H7 (cell line): ENCODE measurements at regions not wholly inside any gene's neighbourhood (a gene's known extent, or its start where the extent isn't known, plus 50 kb on each side); places are given as distances from the start of the nearest gene placed in this dataset.
A peak's percentile ranks its signal among the peaks of the same experiment; 100 is the strongest.

Source experiments
- DNase-seq: peaks from one replicate; pipeline ENCODE4 v3.0.0; 2012
- H3K27me3 ChIP-seq: 2 replicates; pipeline ENCODE4 v1.6.0; 2011; ENCODE audit warnings: mild to moderate bottlenecking, low read length; ENCODE audit not compliant: control insufficient read depth, insufficient read depth
- H3K36me3 ChIP-seq: replicated peaks from 2 replicates; pipeline ENCODE4 v1.5.1; 2011; ENCODE audit warnings: low read length; ENCODE audit not compliant: control insufficient read depth, insufficient read depth
- H3K4me3 ChIP-seq: 2 replicates; pipeline ENCODE4 v1.5.1; 2011; ENCODE audit warnings: low read depth, mild to moderate bottlenecking, control low read depth, low read length, moderate library complexity; ENCODE audit not compliant: insufficient read depth

- H3K4me3 ChIP-seq = no peak overlapping the region
- no peaks in the 10 kb centered on the region for H3K27me3 ChIP-seq
- H3K36me3 ChIP-seq = no peaks in the 10 kb centered on the region
- DNase-seq = no peak
These were observed 76.5 kb downstream of the ZNF281 start for GRCh38 chr1:200333329-200333728.

- H3K4me3 ChIP-seq = no peak overlapping the region
- H3K27me3 ChIP-seq = no peaks in the 10 kb centered on the region
- H3K36me3 ChIP-seq = no peaks in the 10 kb centered on the region
- no peak for DNase-seq
These were observed 77.1 kb downstream of the ZNF281 start for GRCh38 chr1:200332716-200333115.

DNA sequence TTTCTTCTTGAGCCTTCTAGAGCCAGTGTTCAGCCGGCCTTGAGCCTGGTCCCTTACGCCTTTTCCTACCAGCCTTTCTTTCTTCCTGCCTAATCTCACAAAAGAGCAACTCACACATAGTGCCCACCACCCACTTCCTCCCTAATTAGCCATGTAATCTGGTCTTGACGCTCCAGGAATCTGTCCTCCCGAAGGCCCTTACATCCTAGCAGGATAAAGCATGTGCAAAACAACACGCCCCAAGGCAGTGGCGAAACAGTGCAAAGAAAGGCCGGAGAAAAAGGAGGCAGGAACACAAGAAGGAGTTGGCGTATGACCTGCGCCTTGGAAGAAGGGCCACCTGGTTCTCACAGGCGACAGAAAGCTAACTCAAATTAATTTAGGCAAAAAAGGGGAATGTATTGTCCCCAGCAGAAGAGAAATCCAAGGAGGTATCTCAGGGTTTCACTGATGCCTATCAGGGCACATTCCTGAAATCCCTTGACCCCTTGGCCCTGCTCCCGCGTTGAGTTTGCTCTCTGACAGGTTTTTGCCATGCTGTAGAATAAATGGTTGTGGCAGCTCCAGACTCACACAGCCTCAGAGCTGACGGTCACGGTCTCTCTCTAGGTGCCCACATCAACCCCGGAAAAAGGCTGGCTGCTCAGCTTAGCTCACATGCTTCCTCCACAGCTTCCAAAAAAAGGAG, 79.0 kb downstream of the ZNF281 start:
- no peaks in the 10 kb centered on the region for H3K27me3 ChIP-seq
- H3K4me3 ChIP-seq = no peak overlapping the region
- DNase-seq = peak; percentile 14
- H3K36me3 ChIP-seq = no peaks in the 10 kb centered on the region

- H3K4me3 ChIP-seq = no peak overlapping the region
- H3K27me3 ChIP-seq = no peaks in the 10 kb centered on the region
- H3K36me3 ChIP-seq = no peaks in the 10 kb centered on the region
- DNase-seq = no peak
These were observed 80.5 kb downstream of the ZNF281 start for GRCh38 chr1:200329208-200329882.

DNA sequence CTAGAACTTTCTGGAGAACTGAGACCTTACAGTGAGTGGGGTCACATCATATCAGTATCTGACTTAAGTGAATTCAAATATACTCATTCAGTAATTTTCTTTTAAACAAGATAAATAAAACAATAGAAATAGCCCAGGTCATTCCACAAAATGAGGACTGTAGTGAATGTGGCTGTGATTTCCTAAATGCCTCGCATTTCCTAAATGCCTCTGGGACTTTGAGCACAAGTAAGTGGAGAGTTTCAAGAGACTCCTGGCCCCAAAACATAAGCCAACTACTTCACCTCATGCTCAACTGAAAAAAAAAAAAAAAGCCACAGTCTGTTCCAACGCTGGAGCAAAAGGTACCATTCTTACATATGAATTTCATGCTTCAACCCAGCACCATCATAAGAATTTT, 81.5 kb downstream of the ZNF281 start:
- no peaks in the 10 kb centered on the region for H3K27me3 ChIP-seq
- no peak for DNase-seq
- H3K4me3 ChIP-seq = no peak overlapping the region
- no peaks in the 10 kb centered on the region for H3K36me3 ChIP-seq

DNA sequence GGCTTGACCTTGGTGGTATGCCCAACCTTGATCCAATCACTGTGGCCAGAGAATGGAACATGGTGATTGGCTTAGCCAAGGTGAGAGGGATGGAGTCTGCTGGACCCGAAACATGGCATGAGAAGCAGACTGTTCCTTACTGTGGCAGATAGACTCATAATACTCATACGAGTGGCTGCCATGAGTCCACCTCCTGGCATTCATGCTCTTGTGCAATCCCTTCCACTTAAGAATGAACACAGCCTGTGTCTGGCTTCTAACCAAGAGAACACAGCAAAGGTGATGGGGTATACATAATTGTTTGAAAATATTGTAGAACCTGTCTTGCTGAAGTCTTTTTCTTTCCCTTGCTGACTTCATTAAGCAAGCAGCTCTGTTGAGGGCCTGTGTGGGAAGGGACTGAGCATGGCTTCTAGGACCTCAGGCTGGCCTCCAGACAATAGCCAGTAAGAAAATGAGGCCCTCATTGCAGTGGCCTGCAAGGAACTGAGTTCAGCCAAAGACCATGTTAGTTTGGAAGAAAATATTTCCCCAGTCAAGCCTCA, 85.9 kb downstream of the ZNF281 start:
- H3K27me3 ChIP-seq = no peaks in the 10 kb centered on the region
- no peak overlapping the region for H3K4me3 ChIP-seq
- H3K36me3 ChIP-seq = no peaks in the 10 kb centered on the region
- DNase-seq = no peak

DNA sequence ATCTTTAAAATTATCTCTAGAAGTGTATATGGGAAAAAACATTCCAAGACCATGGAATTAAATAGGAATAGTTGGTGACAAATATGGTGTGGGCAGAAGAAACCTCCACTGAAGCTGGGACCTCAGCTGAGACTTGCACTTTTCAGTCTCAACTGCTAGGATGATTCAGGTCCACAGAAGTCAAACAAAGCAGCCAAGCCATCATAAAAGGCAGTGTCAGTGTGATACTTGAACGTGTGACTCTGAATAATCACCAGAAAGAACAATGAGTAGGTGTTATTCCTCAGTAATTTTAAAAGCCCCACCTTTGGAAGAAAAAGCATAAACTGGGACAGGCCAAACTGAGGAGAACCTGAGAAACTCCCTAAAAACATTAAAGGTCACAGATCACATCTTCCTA, 90.7 kb downstream of the ZNF281 start:
- no peaks in the 10 kb centered on the region for H3K27me3 ChIP-seq
- H3K4me3 ChIP-seq = no peak overlapping the region
- DNase-seq = no peak

DNA sequence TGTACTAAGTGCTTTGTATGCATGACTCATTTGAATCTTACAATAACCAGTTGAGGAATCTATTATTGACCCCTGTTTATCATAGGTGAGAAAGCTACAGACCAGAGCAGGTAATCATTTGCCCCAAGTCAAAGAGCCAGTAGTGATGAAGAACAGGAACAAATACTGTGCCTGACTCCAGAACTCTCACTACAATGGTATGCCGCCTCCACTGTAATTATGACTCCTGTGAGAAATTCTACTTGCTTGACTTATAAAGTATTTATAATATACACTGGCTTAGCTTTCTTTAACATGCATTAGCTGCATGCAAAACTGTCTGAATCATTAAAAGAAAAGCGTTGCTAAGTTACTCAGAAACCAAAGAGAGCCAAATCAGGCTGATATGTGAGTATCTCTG, 92.6 kb downstream of the ZNF281 start:
- no peak for DNase-seq
- no peaks in the 10 kb centered on the region for H3K27me3 ChIP-seq
- no peak overlapping the region for H3K4me3 ChIP-seq
- H3K36me3 ChIP-seq = no peaks in the 10 kb centered on the region

More for the DNA sequence above, 90.7 kb downstream of the ZNF281 start:
- no peaks in the 10 kb centered on the region for H3K36me3 ChIP-seq

GRCh38 chr1:200316148-200316803, 93.6 kb downstream of the ZNF281 start:
- no peak for DNase-seq
- H3K4me3 ChIP-seq = no peak overlapping the region
- H3K36me3 ChIP-seq = no peaks in the 10 kb centered on the region
- no peaks in the 10 kb centered on the region for H3K27me3 ChIP-seq

DNA sequence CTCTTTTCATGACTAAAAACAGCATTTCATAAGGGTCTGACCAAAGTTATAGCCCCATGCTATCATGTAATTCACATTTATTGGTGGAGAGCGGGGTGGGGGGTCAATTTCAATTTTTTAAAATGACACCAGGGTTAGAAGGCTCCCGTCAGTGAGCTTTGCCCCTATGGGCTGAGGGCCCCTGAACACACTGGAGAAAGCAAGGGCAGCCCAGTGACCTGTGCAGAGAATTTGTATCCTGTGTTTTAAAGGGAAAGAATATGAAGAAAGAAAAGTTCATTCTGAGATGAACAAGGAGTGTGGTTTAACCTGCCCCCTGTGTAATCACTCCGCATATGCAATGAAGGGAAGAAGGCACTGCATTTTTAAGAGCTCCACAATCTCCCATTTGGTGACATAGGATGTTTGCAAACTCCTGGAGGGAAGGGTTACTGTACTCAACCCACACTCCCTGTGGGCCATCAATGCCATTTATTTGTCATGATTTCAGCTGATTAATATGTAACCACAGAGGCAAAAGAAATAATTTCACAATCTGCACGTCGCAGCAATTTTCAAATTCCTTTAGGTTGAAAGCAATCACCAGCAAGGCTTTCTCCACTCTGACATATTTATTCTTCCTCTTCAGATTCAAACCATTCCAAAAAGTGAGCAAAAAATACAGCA, 95.6 kb downstream of the ZNF281 start:
- no peak overlapping the region for H3K4me3 ChIP-seq
- no peaks in the 10 kb centered on the region for H3K36me3 ChIP-seq
- no peak for DNase-seq
- H3K27me3 ChIP-seq = no peaks in the 10 kb centered on the region

DNA sequence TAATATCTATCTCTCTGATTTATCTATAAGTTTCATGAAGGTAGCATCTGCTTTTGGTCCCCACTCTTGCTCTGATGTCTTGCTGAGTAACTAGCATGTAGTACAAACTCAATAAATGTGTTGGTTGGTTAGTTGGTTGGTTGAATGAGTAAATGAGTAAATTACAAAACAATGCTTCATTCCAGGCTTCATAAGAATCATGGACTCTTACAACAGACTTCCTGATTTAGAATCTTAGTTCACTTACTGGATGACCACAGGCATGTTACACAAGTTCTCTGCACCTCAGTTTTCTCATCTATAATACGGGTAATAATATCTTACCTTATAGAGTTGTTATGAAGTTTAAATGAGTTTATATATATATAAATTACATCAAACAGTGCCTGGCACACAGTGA, 98.6 kb downstream of the ZNF281 start:
- no peak for DNase-seq
- Histone ChIP-seq H3K4me3 (no peak overlapping the region), H3K27me3 (no peaks in the 10 kb centered on the region), H3K36me3 (no peaks in the 10 kb centered on the region)

DNA sequence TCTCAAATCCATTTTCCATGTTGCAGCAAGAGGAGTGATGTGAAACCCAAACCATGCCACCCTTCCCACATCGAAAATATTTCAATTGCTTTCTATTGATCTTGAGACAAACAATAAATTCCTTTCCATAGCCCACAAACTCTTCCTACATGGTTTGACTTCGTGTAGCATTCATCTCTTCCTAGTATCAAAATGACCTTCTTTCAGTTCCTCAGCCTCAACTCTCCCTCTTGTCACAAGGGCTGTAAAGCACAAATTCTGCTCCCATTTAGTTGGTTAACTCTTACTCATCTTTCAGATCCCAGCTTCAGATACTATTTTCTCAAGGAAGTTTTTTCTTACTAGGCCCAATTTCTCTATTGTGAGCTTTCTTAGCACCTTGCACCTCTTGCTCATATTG, 99.0 kb downstream of the ZNF281 start:
- no peak for DNase-seq
- Histone ChIP-seq H3K27me3 (no peaks in the 10 kb centered on the region), H3K36me3 (no peaks in the 10 kb centered on the region), H3K4me3 (no peak overlapping the region)

- no peak for DNase-seq
- Histone ChIP-seq H3K36me3 (no peaks in the 10 kb centered on the region), H3K27me3 (peaks cover 7% of the 10 kb centered on the region), H3K4me3 (no peak overlapping the region)
These were observed 102.1 kb downstream of the ZNF281 start for GRCh38 chr1:200307755-200308066.

GRCh38 chr1:200306944-200307754, 102.7 kb downstream of the ZNF281 start:
- Histone ChIP-seq H3K4me3 (no peak overlapping the region), H3K27me3 (peaks cover 9% of the 10 kb centered on the region), H3K36me3 (no peaks in the 10 kb centered on the region)
- DNase-seq = peak; percentile 63
